Gastrocnemius medialis (tissue), 4 donors: ENCODE measurements at regions not wholly inside any gene's neighbourhood (a gene's known extent, or its start where the extent isn't known, plus 50 kb on each side); places are given as distances from the start of the nearest gene placed in this dataset.

Source experiments
- CTCF ChIP-seq, 5 experiments: fragments of 450-650 bp in 3 of 5; fragments of 200-600 bp in 2 of 5; sonication (generic) in 2 of 5; IDR thresholded peaks in 4 of 5; conservative IDR thresholded peaks in 1 of 5; 1 replicate in 4 of 5; 2 replicates in 1 of 5; pipeline ENCODE4 v1.5.1; 2016 to 2019; ENCODE audit warnings: antibody characterized with exemption in 5 of 5, mild to moderate bottlenecking in 3 of 5, moderate library complexity in 3 of 5
- POLR2A ChIP-seq, 2 donors: fragments of 450-650 bp; IDR thresholded peaks; one replicate each; pipeline ENCODE4 v1.6.1; 2017; ENCODE audit warnings: antibody characterized with exemption in 2 of 2, mild to moderate bottlenecking in 2 of 2, moderate library complexity in 2 of 2

- no peak for TF ChIP-seq CTCF (IDR thresholded peaks at IDR 0.05 in 4 of 5, conservative IDR thresholded peaks at IDR 0.05 in 1 of 5)
- no peak for TF ChIP-seq POLR2A (IDR thresholded peaks at IDR 0.05)
Observed at GRCh38 chr7:47713595-47713994, 131.7 kb upstream of the TNS3 start.
